ENCODE measurements at regions not wholly inside any gene's neighbourhood (a gene's known extent, or its start where the extent isn't known, plus 50 kb on each side); places are given as distances from the start of the nearest gene placed in this dataset.
"Not testable (repeated sequence)": the region's sequence is repeated elsewhere in the genome, so short reads cannot be mapped to it uniquely, and the experiment has no call there.

- DNase-seq: no peak
Measured at GRCh38 chr18:75895135-75895534, 467.6 kb upstream of the SMIM21 start.

GRCh38 chr18:75884728-75885127 is 457.2 kb upstream of the SMIM21 start:
- DNase-seq: no peak

- no peak for DNase-seq
Measured at GRCh38 chr18:75880925-75881504, 453.5 kb upstream of the SMIM21 start.

GRCh38 chr18:75880266-75880665 is 452.8 kb upstream of the SMIM21 start:
- DNase-seq: no peak

GRCh38 chr18:75879196-75879595 is 451.7 kb upstream of the SMIM21 start:
- DNase-seq: no peak

GRCh38 chr18:75875559-75875958 is 448.1 kb upstream of the SMIM21 start:
- no peak for DNase-seq

GRCh38 chr18:75874401-75875089 is 447.0 kb upstream of the SMIM21 start:
- DNase-seq: no peak

GRCh38 chr18:75871596-75871995 is 444.1 kb upstream of the SMIM21 start:
- no peak for DNase-seq

GRCh38 chr18:75869162-75869561 is 441.7 kb upstream of the SMIM21 start:
- DNase-seq: no peak

GRCh38 chr18:75868031-75868430 is 440.5 kb upstream of the SMIM21 start:
- no peak for DNase-seq

GRCh38 chr18:75865639-75866038 is 438.1 kb upstream of the SMIM21 start:
- DNase-seq: no peak

- DNase-seq: no peak
Measured at GRCh38 chr18:75864816-75865215, 437.3 kb upstream of the SMIM21 start.

GRCh38 chr18:75863696-75864095 is 436.2 kb upstream of the SMIM21 start:
- no peak for DNase-seq

- DNase-seq: no peak
Measured at GRCh38 chr18:75862458-75862857, 435.0 kb upstream of the SMIM21 start.

GRCh38 chr18:75860166-75860565 is 432.7 kb upstream of the SMIM21 start:
- DNase-seq: no peak

- no peak for DNase-seq
Measured at GRCh38 chr18:75859533-75859932, 432.0 kb upstream of the SMIM21 start.

GRCh38 chr18:75858754-75859153 is 431.3 kb upstream of the SMIM21 start:
- DNase-seq: no peak

GRCh38 chr18:75857558-75857957 is 430.1 kb upstream of the SMIM21 start:
- DNase-seq: no peak

- DNase-seq: no peak
Measured at GRCh38 chr18:75854808-75855207, 427.3 kb upstream of the SMIM21 start.

- peak; percentile 0 for DNase-seq
Measured at GRCh38 chr18:75854174-75854573, 426.7 kb upstream of the SMIM21 start.

- no peak for DNase-seq
Measured at GRCh38 chr18:75846321-75846720, 418.8 kb upstream of the SMIM21 start.

GRCh38 chr18:75845413-75845812 is 417.9 kb upstream of the SMIM21 start:
- DNase-seq: no peak

- no peak for DNase-seq
Measured at GRCh38 chr18:75844146-75844545, 416.6 kb upstream of the SMIM21 start.

GRCh38 chr18:75840131-75840530 is 412.6 kb upstream of the SMIM21 start:
- no peak for DNase-seq

- DNase-seq: not testable (repeated sequence)
Measured at GRCh38 chr18:75839686-75840085, 412.2 kb upstream of the SMIM21 start.
